ENCODE measurements at regions not wholly inside any gene's neighbourhood (a gene's known extent, or its start where the extent isn't known, plus 50 kb on each side); places are given as distances from the start of the nearest gene placed in this dataset.

- no peaks in the 10 kb centered on the region for H3K9me3 ChIP-seq (replicated peaks; ENCODE audit: control insufficient read depth, insufficient read depth, low read depth, low read length)
- H3K9ac ChIP-seq (ENCODE audit: insufficient read depth in 1 of 2, low read depth in 2 of 2, low read length in 2 of 2): no peak overlapping the region
- TF ChIP-seq ZNF717 (CRISPR knock-in tag; IDR thresholded peaks at IDR 0.05) (no peak), NFE2L1 (tag; IDR thresholded peaks at IDR 0.05; ENCODE audit: borderline replicate concordance, low read depth) (no peak), JUNB (CRISPR knock-in tag; conservative IDR thresholded peaks at IDR 0.05) (no peak), ZFP36 (IDR thresholded peaks at IDR 0.05; ENCODE audit: low read depth, low read length, partially characterized antibody) (no peak), XRCC5 (IDR thresholded peaks at IDR 0.05; ENCODE audit: low read depth, low read length) (no peak), PTBP1 (IDR thresholded peaks at IDR 0.05; ENCODE audit: low read depth, low read length) (no peak), RBM15 (IDR thresholded peaks at IDR 0.05; ENCODE audit: insufficient read depth, low read length) (no peak), ELK3 (CRISPR knock-in tag; IDR thresholded peaks at IDR 0.05) (no peak)
- H3K27ac ChIP-seq (ENCODE audit: extremely low read depth, low read depth, low read length): no peak overlapping the region
- no peaks in the 10 kb centered on the region for H3K9me1 ChIP-seq (ENCODE audit: control insufficient read depth, insufficient read depth, low read length)
- H3K4me3 ChIP-seq: no peak overlapping the region
- DNase-seq (ENCODE audit: extremely low read depth in 1 of 4, low spot score in 3 of 4) (no peak), ATAC-seq (no peak), FAIRE-seq (no peak)
- H3K27me3 ChIP-seq (ENCODE audit: control insufficient read depth in 2 of 2, insufficient read depth in 2 of 2, low read length in 2 of 2): no peaks in the 10 kb centered on the region
- 0% methylated on average over 1 of the region's 1 CpG for WGBS (ENCODE audit: insufficient coverage, low coverage, missing lambda C conversion rate)
- intact Hi-C loops (cut with micrococcal nuclease) (no loop called here), in situ Hi-C loops (cut with MboI) (no loop called here)
- H3K79me2 ChIP-seq (ENCODE audit: control insufficient read depth, insufficient read depth, low read length): no peaks in the 10 kb centered on the region
- no peaks in the 10 kb centered on the region for H4K20me1 ChIP-seq (replicated peaks; ENCODE audit: control insufficient read depth, insufficient read depth, low read length)
- H3K36me3 ChIP-seq (ENCODE audit: control insufficient read depth, insufficient read depth, low read length): no peaks in the 10 kb centered on the region
- no peak overlapping the region for H2AFZ ChIP-seq (ENCODE audit: low read depth, low read length)
- BruUV-seq (replicated peaks): no TSS peak
- ChIA-PET CTCF (ENCODE audit: low intra/inter-chr PET ratio) (no interaction called here), POLR2A (no interaction called here)
- no peaks in the 10 kb centered on the region for H3K4me1 ChIP-seq (replicated peaks in 1 of 2; ENCODE audit: control insufficient read depth in 2 of 2, insufficient read depth in 2 of 2, low read length in 2 of 2)
- no peak overlapping the region for H3K4me2 ChIP-seq (ENCODE audit: insufficient read depth, low read length)
These were observed 232.9 kb upstream of the PKP2 start for GRCh38 chr12:33129500-33129899.

Measured in K562 (cell line).